ENCODE measurements at regions not wholly inside any gene's neighbourhood (a gene's known extent, or its start where the extent isn't known, plus 50 kb on each side); places are given as distances from the start of the nearest gene placed in this dataset.
A peak's percentile ranks its signal among the peaks of the same experiment; 100 is the strongest.

DNA sequence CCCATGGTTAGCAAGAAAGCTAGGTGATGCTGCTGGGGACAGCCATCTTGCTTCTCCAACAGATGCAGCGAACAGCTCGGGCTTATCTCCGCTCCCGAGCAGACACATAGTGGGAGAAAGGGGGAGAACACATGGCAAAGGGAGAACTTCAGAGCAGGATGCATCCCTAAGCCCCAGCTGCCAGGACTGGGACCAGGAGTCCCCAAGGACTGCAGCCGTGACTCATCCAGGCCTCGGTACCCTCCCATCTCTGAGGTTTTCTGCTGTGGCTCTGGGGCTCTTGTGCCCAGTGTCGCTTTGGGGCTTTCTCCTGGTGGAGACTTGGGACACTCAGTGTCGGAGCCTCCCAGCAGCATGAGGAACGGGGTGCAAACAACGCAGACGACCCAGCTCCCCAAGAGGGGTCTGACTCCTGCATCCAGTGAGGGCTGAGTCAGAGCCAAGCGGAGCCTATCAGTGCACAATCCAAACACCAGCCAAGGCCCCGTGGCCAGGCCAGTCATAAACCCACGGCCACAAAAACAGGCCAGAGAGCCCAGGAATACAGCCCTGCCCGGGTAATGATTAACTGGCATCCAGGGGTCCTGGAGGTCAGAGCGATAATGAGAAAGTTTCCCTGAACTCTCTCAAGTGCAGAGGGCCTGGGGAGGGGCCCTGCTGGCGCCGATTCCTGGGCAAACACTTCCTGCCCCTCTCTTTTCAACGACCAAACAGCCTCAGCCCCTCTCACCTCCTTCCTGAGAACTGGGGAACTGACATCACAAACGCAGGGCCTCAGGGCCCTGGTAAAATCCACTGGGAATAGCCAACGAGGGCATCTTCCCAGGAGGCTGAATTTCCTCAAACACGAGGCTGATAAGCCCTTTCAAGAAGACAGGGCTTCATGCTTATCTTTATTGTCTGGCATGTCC is 202.9 kb downstream of the USP12 start:
- no peak overlapping the region for H3K18ac ChIP-seq (ENCODE audit: insufficient read length, low read depth, low read length)
- H3K4me2 ChIP-seq (ENCODE audit: insufficient read depth, insufficient read length, low read length): no peak overlapping the region
- H2BK15ac ChIP-seq (ENCODE audit: low read depth, low read length): no peak overlapping the region
- H3K4ac ChIP-seq (ENCODE audit: low read depth, low read length): no peak overlapping the region
- Mint-ChIP-seq H3K27me3 (ENCODE audit: low read depth) (peaks cover 4% of the 10 kb centered on the region), H3K36me3 (ENCODE audit: insufficient read depth in 1 of 3, low read depth in 3 of 3) (no peaks in the 10 kb centered on the region; a peak in 1 of 7 replicates), H3K4me1 (peaks cover 25 to 27% of the 10 kb centered on the region in 2 experiments), H3K4me3 (no peak overlapping the region), H3K27ac (peak overlapping the region in 1 of 3 experiments; percentile 54; a peak in 1 of 7 replicates), H3K9me3 (peaks cover 1 to 5% of the 10 kb centered on the region in 2 experiments; a peak in 3 of 5 replicates)
- H2BK12ac ChIP-seq (ENCODE audit: insufficient read length, low read depth, low read length): no peak overlapping the region
- H3K23me2 ChIP-seq (ENCODE audit: insufficient read length, low read depth, low read length, poor library complexity, severe bottlenecking): no peaks in the 10 kb centered on the region
- H3K27ac ChIP-seq (ENCODE audit: insufficient read length, low read depth, low read length): no peak overlapping the region
- H4K91ac ChIP-seq (ENCODE audit: insufficient read length, low read depth, low read length): no peak overlapping the region
- H3K56ac ChIP-seq (ENCODE audit: insufficient read length, low read depth, low read length): no peak overlapping the region
- H3K14ac ChIP-seq (ENCODE audit: insufficient read depth, low read length): no peak overlapping the region
- H4K20me1 ChIP-seq (ENCODE audit: control insufficient read depth, insufficient read depth, insufficient read length): no peaks in the 10 kb centered on the region
- H3K23ac ChIP-seq (ENCODE audit: insufficient read length, low read depth, low read length): no peak overlapping the region
- no peak overlapping the region for H4K5ac ChIP-seq (ENCODE audit: insufficient read length, low read depth, low read length)
- no peak overlapping the region for H4K8ac ChIP-seq (replicated peaks; ENCODE audit: insufficient read length, low read depth, low read length)
- H3K9ac ChIP-seq (ENCODE audit: extremely low read depth, insufficient read length, low read length): no peak overlapping the region
- TF ChIP-seq, protein P1, sequence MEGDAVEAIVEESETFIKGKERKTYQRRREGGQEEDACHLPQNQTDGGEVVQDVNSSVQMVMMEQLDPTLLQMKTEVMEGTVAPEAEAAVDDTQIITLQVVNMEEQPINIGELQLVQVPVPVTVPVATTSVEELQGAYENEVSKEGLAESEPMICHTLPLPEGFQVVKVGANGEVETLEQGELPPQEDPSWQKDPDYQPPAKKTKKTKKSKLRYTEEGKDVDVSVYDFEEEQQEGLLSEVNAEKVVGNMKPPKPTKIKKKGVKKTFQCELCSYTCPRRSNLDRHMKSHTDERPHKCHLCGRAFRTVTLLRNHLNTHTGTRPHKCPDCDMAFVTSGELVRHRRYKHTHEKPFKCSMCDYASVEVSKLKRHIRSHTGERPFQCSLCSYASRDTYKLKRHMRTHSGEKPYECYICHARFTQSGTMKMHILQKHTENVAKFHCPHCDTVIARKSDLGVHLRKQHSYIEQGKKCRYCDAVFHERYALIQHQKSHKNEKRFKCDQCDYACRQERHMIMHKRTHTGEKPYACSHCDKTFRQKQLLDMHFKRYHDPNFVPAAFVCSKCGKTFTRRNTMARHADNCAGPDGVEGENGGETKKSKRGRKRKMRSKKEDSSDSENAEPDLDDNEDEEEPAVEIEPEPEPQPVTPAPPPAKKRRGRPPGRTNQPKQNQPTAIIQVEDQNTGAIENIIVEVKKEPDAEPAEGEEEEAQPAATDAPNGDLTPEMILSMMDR (conservative IDR thresholded peaks at IDR 0.05): no peak
- H2BK5ac ChIP-seq (ENCODE audit: insufficient read length, low read length): no peak overlapping the region
- peaks cover 3% of the 10 kb centered on the region; the same call in 1 of the 2 replicates for H3K4me1 ChIP-seq (ENCODE audit: insufficient read depth, low read length)
- no peaks in the 10 kb centered on the region for H3K27me3 ChIP-seq (ENCODE audit: insufficient read depth, low read length)
- H2AK5ac ChIP-seq (ENCODE audit: insufficient read length, low read length): no peak overlapping the region
- no peaks in the 10 kb centered on the region for H3K79me1 ChIP-seq (ENCODE audit: insufficient read depth, low read depth, low read length, poor library complexity, severe bottlenecking)
- H3K9me3 ChIP-seq (ENCODE audit: control insufficient read depth, low read depth, low read length): no peaks in the 10 kb centered on the region
- H2AFZ ChIP-seq (ENCODE audit: low read length): no peak overlapping the region
- DNase-seq: no peak
- H2BK120ac ChIP-seq (ENCODE audit: low read depth, low read length, poor library complexity, severe bottlenecking): no peak overlapping the region
- H3K79me2 ChIP-seq (ENCODE audit: insufficient read depth, low read length): no peaks in the 10 kb centered on the region
- no peak overlapping the region for H3T11ph ChIP-seq (ENCODE audit: low read length)
- H2BK20ac ChIP-seq (ENCODE audit: low read depth, low read length, poor library complexity, severe bottlenecking): no peak overlapping the region
- no CpG with 5 or more reads among the region's 22 CpGs for WGBS (ENCODE audit: extremely low coverage, insufficient read length, low lambda C conversion rate)
